GM13976 (cell line): ENCODE measurements at regions not wholly inside any gene's neighbourhood (a gene's known extent, or its start where the extent isn't known, plus 50 kb on each side); places are given as distances from the start of the nearest gene placed in this dataset.
"Not testable (repeated sequence)": the region's sequence is repeated elsewhere in the genome, so short reads cannot be mapped to it uniquely, and the experiment has no call there.

Source experiments
- DNase-seq: peaks from one replicate; pipeline ENCODE4 v3.0.0; 2012; ENCODE audit warnings: low spot score
- CTCF ChIP-seq: IDR thresholded peaks from 2 replicates; pipeline ENCODE4 v1.5.1; 2012; ENCODE audit warnings: borderline replicate concordance, mild to moderate bottlenecking; ENCODE audit not compliant: insufficient read depth; ENCODE audit errors: extremely low read depth, missing control alignments, control extremely low read depth
- in situ Hi-C: fragments of 300-500 bp; cut with MboI; formaldehyde crosslinking; loops from one replicate; pipeline ENCODE4 v1.12.0; 2022; ENCODE audit warnings: low sequenced_read_pairs, mixed read lengths, inconsistent platforms; ENCODE audit not compliant: unreplicated experiment

DNA sequence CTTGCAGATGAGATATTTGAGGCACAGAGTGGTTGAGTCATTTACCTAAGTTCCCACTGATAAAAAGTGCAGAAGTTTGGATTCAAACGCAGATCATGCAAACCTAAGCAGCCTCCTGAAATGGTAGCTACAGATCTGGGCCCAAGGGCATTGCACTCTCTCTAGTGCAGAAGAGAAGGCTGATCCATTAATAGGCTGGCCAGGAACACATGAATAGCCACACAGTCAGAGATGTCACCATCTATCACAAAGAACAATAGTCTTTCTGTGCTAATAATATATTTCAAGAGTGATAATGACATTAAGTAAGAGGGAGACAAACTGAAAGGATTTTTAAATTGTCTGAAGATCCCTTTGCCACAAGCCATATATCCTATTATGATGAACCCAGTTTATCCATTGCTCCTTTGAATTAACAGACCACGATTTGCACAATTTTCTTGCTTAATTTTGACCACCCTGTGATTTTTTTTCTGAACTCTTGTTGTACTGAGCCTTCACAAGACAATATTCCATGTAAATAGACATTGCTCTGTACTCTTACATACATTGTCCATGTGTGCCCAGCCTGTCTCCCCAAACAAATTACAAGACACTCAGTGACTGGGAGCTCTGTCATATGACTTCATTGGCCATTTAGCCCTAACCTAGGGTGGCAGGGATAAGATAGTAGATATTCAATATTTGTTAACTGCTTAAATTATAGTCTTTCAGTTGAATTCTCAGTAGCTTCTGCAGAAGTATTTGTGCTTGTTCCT is 112.4 kb upstream of the RBPJ start:
- no peak for TF ChIP-seq CTCF
- no peak for DNase-seq
- in situ Hi-C loops, result no loop called here

GRCh38 chr4:26209378-26209777 is 111.4 kb upstream of the RBPJ start:
- in situ Hi-C loops, DNase-seq: not testable (repeated sequence)

- no peak for DNase-seq
- in situ Hi-C loops, result no loop called here
- no peak for TF ChIP-seq CTCF
Measured at GRCh38 chr4:26212528-26212927, 108.3 kb upstream of the RBPJ start.

DNA sequence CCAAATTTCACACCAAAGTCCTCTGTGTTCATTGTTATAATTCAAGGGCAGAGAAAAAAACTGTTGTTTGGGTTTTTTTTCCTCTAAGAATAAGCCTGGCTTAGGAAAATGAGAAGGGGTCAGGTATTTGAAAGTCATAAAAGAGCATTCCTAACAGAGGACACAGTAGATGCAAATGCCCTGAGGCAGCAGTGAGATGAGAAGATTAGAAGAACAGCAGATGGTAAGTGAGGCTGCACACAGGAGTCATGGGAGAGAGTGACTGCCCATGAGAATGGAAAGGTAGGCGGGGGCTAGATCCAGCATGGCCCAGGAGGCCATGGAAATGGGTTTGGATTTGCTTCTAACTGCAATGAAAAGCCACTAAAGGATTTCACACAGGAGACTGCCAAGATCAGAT is 107.5 kb upstream of the RBPJ start:
- no peak for TF ChIP-seq CTCF
- in situ Hi-C loops, result no loop called here
- DNase-seq, result no peak

- TF ChIP-seq CTCF, result no peak
- in situ Hi-C loops, result no loop called here
Measured at GRCh38 chr4:26214994-26215393, 105.8 kb upstream of the RBPJ start.

DNA sequence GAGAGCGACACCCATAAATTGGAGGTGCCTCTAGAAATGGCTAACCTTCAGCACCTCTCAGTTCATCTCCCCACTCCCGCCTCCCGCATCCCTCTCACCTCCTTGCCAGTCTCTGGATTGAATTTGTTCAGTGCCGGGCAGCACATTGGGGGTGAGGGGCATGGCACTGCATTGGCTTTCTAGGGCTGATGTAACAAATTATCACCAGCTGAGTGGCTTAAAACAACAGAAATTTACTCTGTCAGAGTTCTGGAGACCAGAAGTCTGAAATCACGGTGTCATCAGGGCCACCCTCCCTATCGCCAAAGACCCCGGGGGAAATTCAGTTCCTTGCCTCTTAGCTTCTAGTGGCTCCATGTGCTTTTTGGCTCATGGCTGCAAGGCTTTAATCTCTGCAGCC is 105.1 kb upstream of the RBPJ start:
- no peak for DNase-seq
- in situ Hi-C loops, result no loop called here
- no peak for TF ChIP-seq CTCF

More at GRCh38 chr4:26214994-26215393, 105.8 kb upstream of the RBPJ start:
- DNase-seq, result no peak

- in situ Hi-C loops, result no loop called here
- no peak for DNase-seq
Measured at GRCh38 chr4:26217481-26217880, 103.3 kb upstream of the RBPJ start.

More at GRCh38 chr4:26217481-26217880, 103.3 kb upstream of the RBPJ start:
- no peak for TF ChIP-seq CTCF
